GM21723 (cell line): ENCODE measurements at regions not wholly inside any gene's neighbourhood (a gene's known extent, or its start where the extent isn't known, plus 50 kb on each side); places are given as distances from the start of the nearest gene placed in this dataset.

Experiments
- ATAC-seq: cut with Tn5 transposase; IDR thresholded peaks from one replicate; pipeline ENCODE4 v1.9.1; 2021; ENCODE audit warnings: mild to moderate bottlenecking, moderate library complexity; ENCODE audit not compliant: unreplicated experiment

GRCh38 chr16:86304868-86305267 lies 205.5 kb upstream of the FOXF1 start:
- no peak for ATAC-seq

- ATAC-seq = no peak
Measured at GRCh38 chr16:86305440-86305839, 204.9 kb upstream of the FOXF1 start.

- no peak for ATAC-seq
Measured at GRCh38 chr16:86306011-86306644, 204.2 kb upstream of the FOXF1 start.

GRCh38 chr16:86306811-86307513 lies 203.4 kb upstream of the FOXF1 start:
- no peak for ATAC-seq

- ATAC-seq = no peak
Measured at GRCh38 chr16:86307514-86307903, 202.8 kb upstream of the FOXF1 start.

GRCh38 chr16:86308514-86308913 lies 201.8 kb upstream of the FOXF1 start:
- no peak for ATAC-seq

- ATAC-seq = no peak
Measured at GRCh38 chr16:86313631-86314030, 196.7 kb upstream of the FOXF1 start.

- no peak for ATAC-seq
Measured at GRCh38 chr16:86314402-86315025, 195.8 kb upstream of the FOXF1 start.

GRCh38 chr16:86316967-86317812 lies 193.1 kb upstream of the FOXF1 start:
- ATAC-seq = no peak

GRCh38 chr16:86317813-86318650 lies 192.3 kb upstream of the FOXF1 start:
- ATAC-seq = no peak

- ATAC-seq = no peak
Measured at GRCh38 chr16:86319585-86320236, 190.6 kb upstream of the FOXF1 start.

GRCh38 chr16:86320237-86320595 lies 190.1 kb upstream of the FOXF1 start:
- no peak for ATAC-seq

- no peak for ATAC-seq
Measured at GRCh38 chr16:86321491-86321890, 188.8 kb upstream of the FOXF1 start.

GRCh38 chr16:86322283-86322682 lies 188.0 kb upstream of the FOXF1 start:
- no peak for ATAC-seq

- no peak for ATAC-seq
Measured at GRCh38 chr16:86322806-86323205, 187.5 kb upstream of the FOXF1 start.

- ATAC-seq = no peak
Measured at GRCh38 chr16:86324320-86324719, 186.0 kb upstream of the FOXF1 start.

GRCh38 chr16:86325360-86325759 lies 185.0 kb upstream of the FOXF1 start:
- no peak for ATAC-seq

- ATAC-seq = no peak
Measured at GRCh38 chr16:86325895-86326294, 184.4 kb upstream of the FOXF1 start.

GRCh38 chr16:86327321-86327720 lies 183.0 kb upstream of the FOXF1 start:
- ATAC-seq = no peak

- no peak for ATAC-seq
Measured at GRCh38 chr16:86330906-86331305, 179.4 kb upstream of the FOXF1 start.
